ENCODE measurements at regions not wholly inside any gene's neighbourhood (a gene's known extent, or its start where the extent isn't known, plus 50 kb on each side); places are given as distances from the start of the nearest gene placed in this dataset.

DNA sequence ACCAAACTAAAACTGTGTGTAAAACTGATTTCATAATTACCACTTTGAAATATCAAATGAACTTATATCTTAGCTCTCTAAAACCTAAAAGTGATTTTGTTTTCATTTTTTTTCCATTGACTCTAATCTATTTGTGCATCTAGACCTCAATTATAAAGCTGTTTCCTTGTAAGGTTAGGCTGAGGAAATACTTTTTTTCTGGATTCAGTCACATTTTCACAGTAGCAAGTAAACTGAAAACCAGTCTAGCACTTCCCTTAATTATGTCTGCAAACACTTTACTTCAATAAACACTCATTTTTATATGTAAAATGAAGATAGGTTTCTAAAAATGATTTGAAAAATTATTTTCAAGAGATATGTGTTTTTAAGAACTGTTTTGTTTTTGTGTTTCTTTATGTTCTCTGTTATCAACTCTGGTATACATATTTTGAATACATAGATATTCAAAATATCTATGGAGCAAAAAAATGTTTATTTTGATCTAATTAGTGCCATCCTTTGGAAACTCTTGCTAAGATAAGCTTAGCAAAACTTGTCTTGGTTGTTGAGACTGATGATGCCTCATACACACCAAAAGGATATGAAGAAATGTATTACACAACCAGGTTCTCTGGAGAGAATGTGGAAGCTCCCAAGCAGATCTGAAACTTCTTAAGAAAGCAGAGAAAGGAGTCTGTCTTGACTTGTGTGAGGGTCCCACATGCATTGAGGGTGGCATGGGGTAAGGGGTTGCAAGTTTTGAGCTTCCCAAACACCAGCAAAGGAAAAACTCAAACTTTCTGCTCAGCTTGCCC is 1887.4 kb downstream of the PCDH9 start:
- TF ChIP-seq CTCF (conservative IDR thresholded peaks at IDR 0.05; ENCODE audit: low read depth in 2 of 2) (no peak), POLR2AphosphoS5 (IDR thresholded peaks at IDR 0.05; ENCODE audit: low read depth) (no peak), EZH2 (IDR thresholded peaks at IDR 0.05; ENCODE audit: low read depth, unreplicated experiment) (no peak), CREB1 (CRISPR knock-in tag; IDR thresholded peaks at IDR 0.05; ENCODE audit: low read depth) (no peak), NANOG (IDR thresholded peaks at IDR 0.05; ENCODE audit: borderline replicate concordance) (no peak), EZH2phosphoT487 (IDR thresholded peaks at IDR 0.05; ENCODE audit: unreplicated experiment) (no peak), ETS1 (IDR thresholded peaks at IDR 0.05) (no peak), ZNF114 (CRISPR knock-in tag; IDR thresholded peaks at IDR 0.05) (no peak), ZNF331 (CRISPR knock-in tag; IDR thresholded peaks at IDR 0.05; ENCODE audit: low read depth) (no peak), ZNF462 (CRISPR knock-in tag; IDR thresholded peaks at IDR 0.05) (no peak), JUNB (IDR thresholded peaks at IDR 0.05; ENCODE audit: unreplicated experiment) (no peak), STAT1 (IDR thresholded peaks at IDR 0.05; ENCODE audit: unreplicated experiment) (no peak)
- TF ChIP-seq, protein P1, sequence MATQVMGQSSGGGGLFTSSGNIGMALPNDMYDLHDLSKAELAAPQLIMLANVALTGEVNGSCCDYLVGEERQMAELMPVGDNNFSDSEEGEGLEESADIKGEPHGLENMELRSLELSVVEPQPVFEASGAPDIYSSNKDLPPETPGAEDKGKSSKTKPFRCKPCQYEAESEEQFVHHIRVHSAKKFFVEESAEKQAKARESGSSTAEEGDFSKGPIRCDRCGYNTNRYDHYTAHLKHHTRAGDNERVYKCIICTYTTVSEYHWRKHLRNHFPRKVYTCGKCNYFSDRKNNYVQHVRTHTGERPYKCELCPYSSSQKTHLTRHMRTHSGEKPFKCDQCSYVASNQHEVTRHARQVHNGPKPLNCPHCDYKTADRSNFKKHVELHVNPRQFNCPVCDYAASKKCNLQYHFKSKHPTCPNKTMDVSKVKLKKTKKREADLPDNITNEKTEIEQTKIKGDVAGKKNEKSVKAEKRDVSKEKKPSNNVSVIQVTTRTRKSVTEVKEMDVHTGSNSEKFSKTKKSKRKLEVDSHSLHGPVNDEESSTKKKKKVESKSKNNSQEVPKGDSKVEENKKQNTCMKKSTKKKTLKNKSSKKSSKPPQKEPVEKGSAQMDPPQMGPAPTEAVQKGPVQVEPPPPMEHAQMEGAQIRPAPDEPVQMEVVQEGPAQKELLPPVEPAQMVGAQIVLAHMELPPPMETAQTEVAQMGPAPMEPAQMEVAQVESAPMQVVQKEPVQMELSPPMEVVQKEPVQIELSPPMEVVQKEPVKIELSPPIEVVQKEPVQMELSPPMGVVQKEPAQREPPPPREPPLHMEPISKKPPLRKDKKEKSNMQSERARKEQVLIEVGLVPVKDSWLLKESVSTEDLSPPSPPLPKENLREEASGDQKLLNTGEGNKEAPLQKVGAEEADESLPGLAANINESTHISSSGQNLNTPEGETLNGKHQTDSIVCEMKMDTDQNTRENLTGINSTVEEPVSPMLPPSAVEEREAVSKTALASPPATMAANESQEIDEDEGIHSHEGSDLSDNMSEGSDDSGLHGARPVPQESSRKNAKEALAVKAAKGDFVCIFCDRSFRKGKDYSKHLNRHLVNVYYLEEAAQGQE (IDR thresholded peaks at IDR 0.05; ENCODE audit: unreplicated experiment), result no peak

All from GM23338 (cell line).